AG04450 (cell line): ENCODE measurements at regions not wholly inside any gene's neighbourhood (a gene's known extent, or its start where the extent isn't known, plus 50 kb on each side); places are given as distances from the start of the nearest gene placed in this dataset.
"Not testable (repeated sequence)": the region's sequence is repeated elsewhere in the genome, so short reads cannot be mapped to it uniquely, and the experiment has no call there.

Experiments used
- CTCF ChIA-PET: fragments of 300-600, 350-600 bp; formaldehyde crosslinking; extraction: SDS; loops from one replicate; lab custom pipeline; 2022; ENCODE audit warnings: antibody characterized with exemption, inconsistent platforms; lab: Charles Lee
- POLR2A ChIA-PET: fragments of 350-600 bp; formaldehyde crosslinking; extraction: SDS; loops from one replicate; lab custom pipeline; 2021; ENCODE audit warnings: antibody characterized with exemption, inconsistent platforms; lab: Yijun Ruan, JAX
- DNase-seq: peaks from one replicate; pipeline ENCODE4 v3.0.0-alpha.2; 2011; ENCODE audit warnings: low read depth, low spot score
- H3K27ac ChIP-seq: one replicate; pipeline ENCODE4 v1.5.1; 2012; ENCODE audit warnings: low read depth, low read length, control low read depth
- H3K27me3 ChIP-seq: one replicate; pipeline ENCODE4 v1.6.0; 2012; ENCODE audit warnings: low read length; ENCODE audit not compliant: control insufficient read depth, insufficient read depth
- H3K4me3 ChIP-seq: 2 replicates; pipeline ENCODE4 v1.5.1; 2011; ENCODE audit warnings: mild to moderate bottlenecking, low read depth, low read length, control low read depth
- H3K9me3 ChIP-seq: 2 replicates; pipeline ENCODE4 v1.5.1; 2012; ENCODE audit warnings: low read length; ENCODE audit not compliant: control insufficient read depth, insufficient read depth
- CTCF ChIP-seq: IDR thresholded peaks from 2 replicates; pipeline ENCODE4 v1.5.1; 2011; ENCODE audit warnings: low read depth, low read length, control low read depth, inconsistent platforms

GRCh38 chr14:105646175-105646574, 119.8 kb downstream of the TMEM121 start:
- Histone ChIP-seq H3K9me3 (peaks cover 75% of the 10 kb centered on the region), H3K27me3 (no peaks in the 10 kb centered on the region), H3K27ac (no peak overlapping the region), H3K4me3 (no peak overlapping the region)
- ChIA-PET CTCF (no interaction called here), POLR2A (no interaction called here)
- no peak for DNase-seq
- TF ChIP-seq CTCF, result no peak

- H3K27ac ChIP-seq, CTCF ChIA-PET, H3K4me3 ChIP-seq, DNase-seq, H3K27me3 ChIP-seq, POLR2A ChIA-PET: not testable (repeated sequence)
- peaks cover 70% of the 10 kb centered on the region for H3K9me3 ChIP-seq
These were observed 120.4 kb downstream of the TMEM121 start for GRCh38 chr14:105646711-105647281.

GRCh38 chr14:105647426-105647783, 121.0 kb downstream of the TMEM121 start:
- POLR2A ChIA-PET, DNase-seq, H3K4me3 ChIP-seq, H3K27ac ChIP-seq, CTCF ChIA-PET, H3K27me3 ChIP-seq: not testable (repeated sequence)
- H3K9me3 ChIP-seq, result peaks cover 73% of the 10 kb centered on the region

- Histone ChIP-seq H3K27ac (no peak overlapping the region), H3K27me3 (no peaks in the 10 kb centered on the region), H3K9me3 (peaks cover 78% of the 10 kb centered on the region), H3K4me3 (no peak overlapping the region)
- DNase-seq, result no peak
- CTCF ChIA-PET, result no interaction called here
- no peak for TF ChIP-seq CTCF
- POLR2A ChIA-PET, result no interaction called here
These were observed 121.6 kb downstream of the TMEM121 start for GRCh38 chr14:105647784-105648608.

GRCh38 chr14:105648609-105649535, 122.5 kb downstream of the TMEM121 start:
- POLR2A ChIA-PET, H3K27ac ChIP-seq, CTCF ChIA-PET, DNase-seq, H3K27me3 ChIP-seq, H3K4me3 ChIP-seq: not testable (repeated sequence)
- peaks cover 79% of the 10 kb centered on the region for H3K9me3 ChIP-seq

GRCh38 chr14:105652317-105652716, 125.9 kb downstream of the TMEM121 start:
- H3K27ac ChIP-seq, DNase-seq, POLR2A ChIA-PET, CTCF ChIA-PET, H3K4me3 ChIP-seq, H3K27me3 ChIP-seq: not testable (repeated sequence)
- peaks cover 57% of the 10 kb centered on the region for H3K9me3 ChIP-seq

- CTCF ChIA-PET, POLR2A ChIA-PET, H3K4me3 ChIP-seq, DNase-seq, H3K27ac ChIP-seq, H3K27me3 ChIP-seq: not testable (repeated sequence)
- peaks cover 44% of the 10 kb centered on the region for H3K9me3 ChIP-seq
These were observed 127.5 kb downstream of the TMEM121 start for GRCh38 chr14:105653921-105654320.

GRCh38 chr14:105659255-105659654, 132.9 kb downstream of the TMEM121 start:
- POLR2A ChIA-PET, H3K4me3 ChIP-seq, CTCF ChIA-PET, H3K27ac ChIP-seq, DNase-seq, H3K27me3 ChIP-seq: not testable (repeated sequence)
- peaks cover 43% of the 10 kb centered on the region for H3K9me3 ChIP-seq
